Neural cell (in vitro differentiated cells): ENCODE measurements at regions not wholly inside any gene's neighbourhood (a gene's known extent, or its start where the extent isn't known, plus 50 kb on each side); places are given as distances from the start of the nearest gene placed in this dataset.

ENCODE experiments used
- H2AFZ ChIP-seq: fragments of 200-600, 300-800 bp; sonication (generic), shearing (Covaris generic); 2 replicates; pipeline ENCODE4 v1.6.0; 2014; ENCODE audit warnings: low read depth, mild to moderate bottlenecking, antibody characterized with exemption, low read length, moderate library complexity
- H3F3A ChIP-seq: fragments of 200-600 bp; shearing (Covaris generic); 2 replicates; pipeline ENCODE4 v1.6.1; 2016; ENCODE audit warnings: mild to moderate bottlenecking, moderate library complexity, mixed read lengths, antibody characterized with exemption, low read length; ENCODE audit not compliant: insufficient read depth, poor library complexity, severe bottlenecking
- H3K27ac ChIP-seq: fragments of 200-600, 300-800 bp; sonication (generic), shearing (Covaris generic); 2 replicates; pipeline ENCODE4 v1.5.1; 2014; ENCODE audit warnings: mild to moderate bottlenecking, low read length, moderate library complexity
- H3K27me3 ChIP-seq: fragments of 300-800, 200-600 bp; sonication (generic), shearing (Covaris generic); 2 replicates; pipeline ENCODE4 v1.6.0; 2014; ENCODE audit warnings: mild to moderate bottlenecking, low read depth, low read length, moderate library complexity; ENCODE audit not compliant: insufficient read depth
- H3K36me3 ChIP-seq: fragments of 300-800, 200-600 bp; sonication (generic), shearing (Covaris generic); 2 replicates; pipeline ENCODE4 v1.5.1; 2014; ENCODE audit warnings: mild to moderate bottlenecking, antibody characterized with exemption, low read length, moderate library complexity; ENCODE audit not compliant: insufficient read depth
- H3K4me2 ChIP-seq: fragments of 300-800, 200-600 bp; sonication (generic), shearing (Covaris generic); 2 replicates; pipeline ENCODE4 v1.6.0; 2014; ENCODE audit warnings: mild to moderate bottlenecking, low read length
- H3K4me3 ChIP-seq: fragments of 300-800, 200-600 bp; sonication (generic), shearing (Covaris generic); 2 replicates; pipeline ENCODE4 v1.5.1; 2014; ENCODE audit warnings: mild to moderate bottlenecking, low read length, moderate library complexity
- H3K79me2 ChIP-seq: fragments of 200-600 bp; shearing (Covaris generic); replicated peaks from 2 replicates; pipeline ENCODE4 v1.6.0; 2014; ENCODE audit warnings: mild to moderate bottlenecking, low read length, moderate library complexity; ENCODE audit not compliant: insufficient read depth
- H3K9ac ChIP-seq: fragments of 300-800, 200-600 bp; sonication (generic), shearing (Covaris generic); 2 replicates; pipeline ENCODE4 v1.6.1; 2016; ENCODE audit warnings: mild to moderate bottlenecking, low read length, mixed read lengths
- H3K9me2 ChIP-seq: fragments of 200-600 bp; shearing (Covaris generic); 2 replicates; pipeline ENCODE4 v1.6.1; 2016; ENCODE audit warnings: mild to moderate bottlenecking, low read length, mixed read lengths; ENCODE audit not compliant: insufficient read depth
- H3K9me3 ChIP-seq: fragments of 200-600, 300-800 bp; sonication (generic), shearing (Covaris generic); 2 replicates; pipeline ENCODE4 v1.6.1; 2016; ENCODE audit warnings: mild to moderate bottlenecking, mixed run types, low read length, moderate library complexity, mixed read lengths
- H4K20me1 ChIP-seq: fragments of 200-600 bp; shearing (Covaris generic); 2 replicates; pipeline ENCODE4 v1.6.1; 2016; ENCODE audit warnings: mild to moderate bottlenecking, mixed run types; ENCODE audit not compliant: insufficient read depth
- CTCF ChIP-seq: fragments of 450-650 bp; IDR thresholded peaks from 2 replicates; pipeline ENCODE4 v1.5.1; 2014; ENCODE audit warnings: antibody characterized with exemption, mild to moderate bottlenecking, moderate library complexity; ENCODE audit not compliant: poor library complexity, severe bottlenecking
- EP300 ChIP-seq: fragments of 450-650 bp; conservative IDR thresholded peaks from 2 replicates; pipeline ENCODE4 v1.6.1; 2014; ENCODE audit warnings: antibody characterized with exemption, mild to moderate bottlenecking, moderate library complexity; ENCODE audit not compliant: poor library complexity, severe bottlenecking
- EZH2 ChIP-seq: fragments of 200-600, 300-800 bp; shearing (Covaris generic), sonication (generic); IDR thresholded peaks from 2 replicates; pipeline ENCODE4 v1.6.1; 2014; ENCODE audit warnings: antibody characterized with exemption, low read length, borderline replicate concordance, mild to moderate bottlenecking; ENCODE audit not compliant: insufficient read depth, poor library complexity, severe bottlenecking
- MXI1 ChIP-seq: fragments of 450-650 bp; conservative IDR thresholded peaks from 2 replicates; pipeline ENCODE4 v1.6.1; 2014; ENCODE audit warnings: antibody characterized with exemption, mild to moderate bottlenecking; ENCODE audit not compliant: poor library complexity, severe bottlenecking
- POLR2AphosphoS5 ChIP-seq: IDR thresholded peaks from 2 replicates; pipeline ENCODE4 v1.6.1; 2012
- RAD21 ChIP-seq: fragments of 450-650 bp; conservative IDR thresholded peaks from 2 replicates; pipeline ENCODE4 v1.6.1; 2014; ENCODE audit warnings: antibody characterized with exemption, mild to moderate bottlenecking, moderate library complexity
- SMC3 ChIP-seq: fragments of 450-650 bp; conservative IDR thresholded peaks from 2 replicates; pipeline ENCODE4 v1.6.1; 2014; ENCODE audit warnings: antibody characterized with exemption, mild to moderate bottlenecking, moderate library complexity; ENCODE audit not compliant: poor library complexity
- TAF1 ChIP-seq: IDR thresholded peaks from 2 replicates; pipeline ENCODE4 v1.6.1; 2012; ENCODE audit warnings: low read depth
- TF ChIP-seq, protein P1 (sequence below): IDR thresholded peaks from 2 replicates; pipeline ENCODE4 v1.6.1; 2012; ENCODE audit warnings: borderline replicate concordance

- Histone ChIP-seq H3K9me2 (no peaks in the 10 kb centered on the region), H4K20me1 (no peaks in the 10 kb centered on the region), H3K9ac (no peak overlapping the region), H2AFZ (no peak overlapping the region), H3K4me2 (no peak overlapping the region), H3K79me2 (no peaks in the 10 kb centered on the region), H3K9me3 (no peaks in the 10 kb centered on the region), H3K4me3 (no peak overlapping the region), H3F3A (no peaks in the 10 kb centered on the region), H3K36me3 (no peaks in the 10 kb centered on the region), H3K27me3 (no peaks in the 10 kb centered on the region), H3K27ac (no peak overlapping the region)
- TF ChIP-seq SMC3 (no peak), POLR2AphosphoS5 (no peak), TAF1 (no peak), RAD21 (no peak), CTCF (no peak), MXI1 (no peak), EZH2 (no peak), EP300 (no peak)
- TF ChIP-seq, protein P1, sequence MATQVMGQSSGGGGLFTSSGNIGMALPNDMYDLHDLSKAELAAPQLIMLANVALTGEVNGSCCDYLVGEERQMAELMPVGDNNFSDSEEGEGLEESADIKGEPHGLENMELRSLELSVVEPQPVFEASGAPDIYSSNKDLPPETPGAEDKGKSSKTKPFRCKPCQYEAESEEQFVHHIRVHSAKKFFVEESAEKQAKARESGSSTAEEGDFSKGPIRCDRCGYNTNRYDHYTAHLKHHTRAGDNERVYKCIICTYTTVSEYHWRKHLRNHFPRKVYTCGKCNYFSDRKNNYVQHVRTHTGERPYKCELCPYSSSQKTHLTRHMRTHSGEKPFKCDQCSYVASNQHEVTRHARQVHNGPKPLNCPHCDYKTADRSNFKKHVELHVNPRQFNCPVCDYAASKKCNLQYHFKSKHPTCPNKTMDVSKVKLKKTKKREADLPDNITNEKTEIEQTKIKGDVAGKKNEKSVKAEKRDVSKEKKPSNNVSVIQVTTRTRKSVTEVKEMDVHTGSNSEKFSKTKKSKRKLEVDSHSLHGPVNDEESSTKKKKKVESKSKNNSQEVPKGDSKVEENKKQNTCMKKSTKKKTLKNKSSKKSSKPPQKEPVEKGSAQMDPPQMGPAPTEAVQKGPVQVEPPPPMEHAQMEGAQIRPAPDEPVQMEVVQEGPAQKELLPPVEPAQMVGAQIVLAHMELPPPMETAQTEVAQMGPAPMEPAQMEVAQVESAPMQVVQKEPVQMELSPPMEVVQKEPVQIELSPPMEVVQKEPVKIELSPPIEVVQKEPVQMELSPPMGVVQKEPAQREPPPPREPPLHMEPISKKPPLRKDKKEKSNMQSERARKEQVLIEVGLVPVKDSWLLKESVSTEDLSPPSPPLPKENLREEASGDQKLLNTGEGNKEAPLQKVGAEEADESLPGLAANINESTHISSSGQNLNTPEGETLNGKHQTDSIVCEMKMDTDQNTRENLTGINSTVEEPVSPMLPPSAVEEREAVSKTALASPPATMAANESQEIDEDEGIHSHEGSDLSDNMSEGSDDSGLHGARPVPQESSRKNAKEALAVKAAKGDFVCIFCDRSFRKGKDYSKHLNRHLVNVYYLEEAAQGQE, result no peak
Measured at GRCh38 chr11:134714021-134714656, 302.1 kb upstream of the B3GAT1 start.

- TF ChIP-seq EP300 (no peak), CTCF (no peak), SMC3 (no peak), RAD21 (no peak), MXI1 (no peak), POLR2AphosphoS5 (no peak), TAF1 (no peak)
- TF ChIP-seq, protein P1, result no peak
- Histone ChIP-seq H3K9me2 (no peaks in the 10 kb centered on the region), H4K20me1 (no peaks in the 10 kb centered on the region), H2AFZ (no peak overlapping the region), H3K27me3 (no peaks in the 10 kb centered on the region), H3K36me3 (no peaks in the 10 kb centered on the region), H3F3A (no peaks in the 10 kb centered on the region), H3K9ac (no peak overlapping the region), H3K4me3 (no peak overlapping the region), H3K4me2 (no peak overlapping the region), H3K9me3 (no peaks in the 10 kb centered on the region), H3K27ac (no peak overlapping the region), H3K79me2 (no peaks in the 10 kb centered on the region)
Measured at GRCh38 chr11:134712228-134713145, 300.4 kb upstream of the B3GAT1 start.
